NCI-H2227 (cell line): ENCODE measurements at regions not wholly inside any gene's neighbourhood (a gene's known extent, or its start where the extent isn't known, plus 50 kb on each side); places are given as distances from the start of the nearest gene placed in this dataset.
"Not testable (repeated sequence)": the region's sequence is repeated elsewhere in the genome, so short reads cannot be mapped to it uniquely, and the experiment has no call there.

Experiments
- DNase-seq: peaks from one replicate; lab custom pipeline; 2025; ENCODE audit not compliant: unreplicated experiment; lab: John Stamatoyannopoulos, UW

DNA sequence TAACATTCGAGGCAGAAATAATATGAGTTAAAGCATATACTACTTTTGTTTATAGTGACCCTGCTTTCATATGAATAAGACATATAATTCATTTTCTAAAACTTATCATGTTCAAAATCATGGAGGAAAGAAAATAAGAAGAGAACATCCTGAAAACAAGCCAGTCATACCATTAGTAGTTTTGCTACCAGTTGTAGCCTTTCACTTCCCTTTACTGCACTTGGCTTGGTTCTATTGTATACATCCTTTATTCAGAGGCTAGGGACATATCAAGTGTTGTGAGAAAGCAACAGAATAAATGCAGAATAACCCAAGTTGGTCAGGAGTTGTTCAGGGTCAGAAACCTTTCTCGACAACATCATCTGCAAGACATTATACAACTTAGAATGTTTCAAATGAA lies 598.7 kb downstream of the SOX5 start:
- DNase-seq: no peak

DNA sequence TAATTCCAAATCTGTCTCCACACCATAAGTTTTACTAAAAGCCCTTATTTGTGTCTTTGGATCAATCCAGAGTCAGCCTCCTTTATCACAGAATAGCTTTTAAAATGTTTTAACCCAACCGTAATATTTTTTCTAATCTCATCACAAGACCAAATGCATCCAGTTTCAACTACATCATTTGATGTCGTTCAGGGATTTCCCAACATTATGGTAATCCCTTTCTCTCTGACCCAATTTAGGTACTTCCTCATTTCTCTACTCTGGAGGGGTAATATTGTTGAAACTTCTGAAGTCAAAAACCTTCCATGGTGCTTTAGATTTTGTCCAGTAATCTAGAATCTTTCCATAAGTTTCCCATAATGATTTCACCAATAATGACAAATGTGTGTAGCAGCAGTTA lies 596.8 kb downstream of the SOX5 start:
- DNase-seq: no peak

DNA sequence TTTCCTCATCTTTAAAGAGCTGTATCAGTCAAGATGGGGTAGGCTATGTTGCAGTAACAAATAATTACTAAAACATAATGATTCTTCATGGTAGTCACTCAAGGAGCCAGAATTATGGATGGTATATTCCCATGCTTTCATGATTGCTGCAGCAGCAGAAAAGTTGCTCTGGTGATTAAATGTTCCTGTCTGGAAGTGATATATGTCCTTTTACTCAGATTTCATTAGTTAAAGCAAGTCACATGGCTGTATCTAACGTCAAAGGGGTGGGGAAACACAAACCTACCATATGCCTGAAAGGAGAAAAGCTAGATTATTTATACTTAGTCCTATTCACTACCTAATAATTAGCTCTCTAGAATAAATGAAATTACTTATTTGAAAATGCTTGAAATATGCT lies 594.7 kb downstream of the SOX5 start:
- no peak for DNase-seq

- DNase-seq: no peak
Measured at GRCh38 chr12:23356440-23356839, 593.0 kb downstream of the SOX5 start.

GRCh38 chr12:23356927-23357708 lies 592.4 kb downstream of the SOX5 start:
- DNase-seq: no peak

DNA sequence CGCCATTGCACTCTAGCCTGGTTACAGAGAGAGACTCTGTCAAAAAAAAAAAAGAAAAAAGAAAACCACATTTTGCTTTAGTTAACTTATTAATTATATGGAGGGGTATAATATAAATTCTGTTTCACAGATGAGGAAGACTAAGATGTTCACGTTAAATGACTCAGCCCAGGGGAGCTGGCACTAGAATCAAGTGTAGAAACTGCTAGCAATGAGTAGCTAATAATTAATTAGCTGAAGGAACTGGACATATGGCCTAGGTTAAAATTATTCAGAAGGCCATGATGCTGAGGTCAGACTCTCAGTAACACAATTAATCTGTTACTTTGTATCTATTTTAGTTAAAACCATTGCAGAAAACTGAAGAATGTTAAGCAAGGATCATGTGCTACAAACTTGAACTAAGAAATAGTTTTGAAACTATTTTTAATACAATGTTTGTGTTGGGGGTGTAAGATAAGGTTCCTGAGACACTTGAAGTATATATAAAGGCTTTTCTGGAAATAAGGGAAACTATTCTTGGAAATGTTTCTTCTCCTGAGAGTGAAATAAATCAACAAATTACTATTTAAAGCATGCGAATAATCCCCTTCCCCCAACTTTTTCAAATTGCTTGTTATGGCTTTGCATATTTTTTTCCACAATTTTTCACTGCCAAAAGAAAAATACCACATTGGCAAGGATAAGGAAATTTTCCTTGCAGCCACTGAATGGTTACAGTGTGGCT lies 589.3 kb downstream of the SOX5 start:
- no peak for DNase-seq

GRCh38 chr12:23361971-23362370 lies 587.5 kb downstream of the SOX5 start:
- no peak for DNase-seq

- no peak for DNase-seq
Measured at GRCh38 chr12:23368590-23368989, 580.9 kb downstream of the SOX5 start.

GRCh38 chr12:23375621-23376020 lies 573.8 kb downstream of the SOX5 start:
- DNase-seq: no peak

GRCh38 chr12:23376238-23376637 lies 573.2 kb downstream of the SOX5 start:
- no peak for DNase-seq

DNA sequence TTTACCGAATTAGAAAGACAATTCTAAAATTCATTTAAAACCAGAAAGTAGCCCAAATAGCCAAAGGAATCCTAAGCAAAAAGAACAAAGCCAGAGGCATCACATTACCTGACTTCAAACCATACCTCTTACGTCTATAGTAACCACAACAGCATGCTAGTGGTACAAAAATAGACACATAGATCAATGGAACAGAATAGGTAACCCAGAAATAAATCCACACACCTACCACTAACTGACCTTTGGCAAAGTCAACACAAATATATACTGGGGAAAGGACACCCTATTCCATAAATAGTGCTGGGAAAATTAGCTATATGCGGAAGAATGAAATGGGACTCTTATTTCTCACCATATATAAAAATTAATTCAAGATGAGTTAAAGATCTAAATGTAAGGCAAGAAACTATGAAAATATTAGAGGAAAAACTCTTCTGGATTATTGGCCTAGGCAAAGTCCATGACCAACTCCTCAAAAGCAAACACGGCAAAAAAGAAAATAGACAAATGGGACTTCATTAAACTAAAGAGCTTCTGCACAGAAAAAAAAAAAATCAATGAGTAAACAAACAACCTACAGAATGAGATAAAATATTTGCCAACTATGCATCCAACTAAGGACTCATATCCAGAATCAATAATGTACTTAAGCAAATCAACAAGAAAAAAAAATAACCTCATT lies 568.9 kb downstream of the SOX5 start:
- DNase-seq: no peak

DNA sequence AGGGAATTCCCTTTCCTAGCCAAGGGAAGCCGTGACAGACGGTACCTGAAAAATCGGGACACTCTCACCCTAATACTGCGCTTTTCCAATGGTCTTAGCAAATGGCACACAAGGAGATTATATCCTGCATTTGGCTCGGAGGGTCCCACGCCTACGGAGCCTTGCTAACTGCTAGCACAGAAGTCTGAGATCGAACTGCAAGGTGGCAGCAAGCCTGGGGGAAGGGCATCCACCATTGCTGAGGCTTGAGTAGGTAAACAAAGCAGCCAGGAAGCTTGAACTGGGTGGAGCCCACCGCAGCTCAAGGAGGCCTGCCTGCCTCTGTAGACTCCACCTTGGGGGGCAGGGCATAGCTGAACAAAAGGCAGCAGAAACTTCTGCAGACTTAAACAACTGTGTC lies 560.6 kb downstream of the SOX5 start:
- not testable (repeated sequence) for DNase-seq

DNA sequence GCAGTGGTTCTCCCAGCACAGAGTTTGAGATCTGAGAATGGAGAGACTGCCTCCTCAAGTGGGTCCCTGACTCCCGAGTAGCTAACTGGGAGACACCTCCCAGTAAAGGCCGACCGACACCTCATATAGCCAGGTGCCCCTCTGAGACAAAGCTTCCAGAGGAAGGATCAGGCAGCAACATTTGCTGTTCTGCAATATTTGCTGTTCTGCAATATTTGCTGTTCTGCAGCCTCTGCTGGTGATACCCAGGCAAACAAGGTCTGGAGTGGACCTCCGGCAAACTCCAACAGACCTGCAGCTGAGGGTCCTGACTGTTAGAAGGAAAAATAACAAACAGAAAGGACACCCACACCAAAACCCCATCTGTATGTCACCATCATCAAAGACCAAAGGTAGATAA lies 560.2 kb downstream of the SOX5 start:
- not testable (repeated sequence) for DNase-seq

GRCh38 chr12:23399402-23399933 lies 550.0 kb downstream of the SOX5 start:
- DNase-seq: peak; percentile 77

DNA sequence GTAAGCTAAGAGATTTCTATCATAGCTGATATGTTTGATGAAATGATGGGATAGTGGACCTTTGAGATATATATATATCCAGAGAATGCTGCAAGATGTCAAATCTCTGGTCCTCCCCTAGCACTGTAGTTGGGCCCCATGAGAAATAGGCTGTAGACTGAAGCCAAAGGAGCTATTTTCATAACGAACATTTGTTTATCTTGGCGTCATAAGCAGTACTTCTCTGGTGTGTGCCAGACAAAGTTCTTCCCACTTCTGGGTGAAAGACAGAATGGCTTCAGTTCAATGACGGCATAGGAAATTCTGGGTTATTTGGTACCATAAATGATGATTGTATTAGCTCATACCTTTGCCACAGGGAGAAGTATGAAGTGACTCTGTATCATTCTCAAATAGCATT lies 534.3 kb downstream of the SOX5 start:
- DNase-seq: no peak

DNA sequence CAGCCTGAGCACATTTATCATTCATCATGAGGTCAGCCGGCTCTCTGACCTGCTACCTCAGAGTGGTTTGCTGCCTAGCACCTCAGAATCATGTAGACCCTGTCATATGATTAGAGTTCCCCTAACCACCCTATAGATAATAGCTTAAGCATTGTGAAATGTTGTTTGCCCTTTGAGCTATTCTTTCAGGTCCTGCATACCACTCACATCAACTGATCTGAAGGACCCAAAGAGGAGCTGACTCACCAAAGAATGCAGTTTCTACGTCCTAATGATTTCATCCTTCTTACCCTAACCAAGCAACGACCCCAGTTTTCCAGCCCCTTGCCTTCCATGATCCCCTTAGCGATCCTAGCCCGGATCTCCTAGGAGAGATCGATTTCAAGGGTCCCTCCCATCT lies 527.9 kb downstream of the SOX5 start:
- DNase-seq: no peak

- no peak for DNase-seq
Measured at GRCh38 chr12:23423097-23423687, 526.3 kb downstream of the SOX5 start.

DNA sequence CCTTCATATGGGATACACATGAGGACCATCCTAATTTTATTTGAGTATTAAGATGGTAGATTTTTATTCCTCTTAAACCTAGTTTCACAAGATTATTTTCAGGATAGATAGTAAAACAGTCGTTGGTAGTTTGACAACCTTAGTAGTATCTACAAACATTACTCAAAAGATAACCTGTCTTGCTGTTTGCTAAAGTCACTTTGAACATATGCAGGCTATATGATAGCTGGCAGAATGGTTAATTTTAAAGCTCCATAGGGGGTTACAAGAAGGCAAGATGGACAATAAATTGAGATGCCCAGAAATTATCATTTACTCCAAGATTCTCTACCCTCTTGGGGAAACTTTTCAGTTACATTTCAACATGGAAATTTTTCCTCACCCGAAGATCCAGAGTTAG lies 525.7 kb downstream of the SOX5 start:
- DNase-seq: no peak

GRCh38 chr12:23424685-23425084 lies 524.8 kb downstream of the SOX5 start:
- no peak for DNase-seq

- no peak for DNase-seq
Measured at GRCh38 chr12:23426328-23426727, 523.1 kb downstream of the SOX5 start.

- DNase-seq: no peak
Measured at GRCh38 chr12:23428758-23429157, 520.7 kb downstream of the SOX5 start.
